HEK293 (cell line): ENCODE measurements at regions not wholly inside any gene's neighbourhood (a gene's known extent, or its start where the extent isn't known, plus 50 kb on each side); places are given as distances from the start of the nearest gene placed in this dataset.

Experiments
- ZNF658 ChIP-seq: fragments of 450-650 bp; formaldehyde crosslinking; IDR thresholded peaks from 2 replicates; pipeline ENCODE4; 2016; ENCODE audit warnings: missing biosample characterization, missing genetic modification characterization
- TF ChIP-seq, protein P1 (sequence below): fragments of 450-650 bp; formaldehyde crosslinking; IDR thresholded peaks from 2 replicates; pipeline ENCODE4 v1.5.1; 2016; ENCODE audit warnings: missing biosample characterization, missing genetic modification characterization
- TF ChIP-seq, protein P2 (sequence below): fragments of 450-650 bp; formaldehyde crosslinking; IDR thresholded peaks from 2 replicates; pipeline ENCODE4 v1.5.1; 2016; ENCODE audit warnings: missing biosample characterization, missing genetic modification characterization

GRCh38 chr11:97895572-97895971, 1125.2 kb upstream of the CNTN5 start:
- TF ChIP-seq, protein P1, sequence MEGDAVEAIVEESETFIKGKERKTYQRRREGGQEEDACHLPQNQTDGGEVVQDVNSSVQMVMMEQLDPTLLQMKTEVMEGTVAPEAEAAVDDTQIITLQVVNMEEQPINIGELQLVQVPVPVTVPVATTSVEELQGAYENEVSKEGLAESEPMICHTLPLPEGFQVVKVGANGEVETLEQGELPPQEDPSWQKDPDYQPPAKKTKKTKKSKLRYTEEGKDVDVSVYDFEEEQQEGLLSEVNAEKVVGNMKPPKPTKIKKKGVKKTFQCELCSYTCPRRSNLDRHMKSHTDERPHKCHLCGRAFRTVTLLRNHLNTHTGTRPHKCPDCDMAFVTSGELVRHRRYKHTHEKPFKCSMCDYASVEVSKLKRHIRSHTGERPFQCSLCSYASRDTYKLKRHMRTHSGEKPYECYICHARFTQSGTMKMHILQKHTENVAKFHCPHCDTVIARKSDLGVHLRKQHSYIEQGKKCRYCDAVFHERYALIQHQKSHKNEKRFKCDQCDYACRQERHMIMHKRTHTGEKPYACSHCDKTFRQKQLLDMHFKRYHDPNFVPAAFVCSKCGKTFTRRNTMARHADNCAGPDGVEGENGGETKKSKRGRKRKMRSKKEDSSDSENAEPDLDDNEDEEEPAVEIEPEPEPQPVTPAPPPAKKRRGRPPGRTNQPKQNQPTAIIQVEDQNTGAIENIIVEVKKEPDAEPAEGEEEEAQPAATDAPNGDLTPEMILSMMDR (tag by site-specific recombination) = no peak
- TF ChIP-seq, protein P2, sequence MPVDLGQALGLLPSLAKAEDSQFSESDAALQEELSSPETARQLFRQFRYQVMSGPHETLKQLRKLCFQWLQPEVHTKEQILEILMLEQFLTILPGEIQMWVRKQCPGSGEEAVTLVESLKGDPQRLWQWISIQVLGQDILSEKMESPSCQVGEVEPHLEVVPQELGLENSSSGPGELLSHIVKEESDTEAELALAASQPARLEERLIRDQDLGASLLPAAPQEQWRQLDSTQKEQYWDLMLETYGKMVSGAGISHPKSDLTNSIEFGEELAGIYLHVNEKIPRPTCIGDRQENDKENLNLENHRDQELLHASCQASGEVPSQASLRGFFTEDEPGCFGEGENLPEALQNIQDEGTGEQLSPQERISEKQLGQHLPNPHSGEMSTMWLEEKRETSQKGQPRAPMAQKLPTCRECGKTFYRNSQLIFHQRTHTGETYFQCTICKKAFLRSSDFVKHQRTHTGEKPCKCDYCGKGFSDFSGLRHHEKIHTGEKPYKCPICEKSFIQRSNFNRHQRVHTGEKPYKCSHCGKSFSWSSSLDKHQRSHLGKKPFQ = no peak
- no peak for TF ChIP-seq ZNF658
